AG10803 (cell line): ENCODE measurements at regions not wholly inside any gene's neighbourhood (a gene's known extent, or its start where the extent isn't known, plus 50 kb on each side); places are given as distances from the start of the nearest gene placed in this dataset.

ENCODE experiments used
- DNase-seq: peaks from one replicate; pipeline ENCODE4 v3.0.0; 2010; ENCODE audit warnings: low read depth
- H3K4me3 ChIP-seq: 2 replicates; pipeline ENCODE4 v1.5.1; 2011; ENCODE audit warnings: mild to moderate bottlenecking, low read length, control low read depth
- CTCF ChIP-seq: conservative IDR thresholded peaks from 2 replicates; pipeline ENCODE4 v1.5.1; 2011; ENCODE audit warnings: mild to moderate bottlenecking, low read length, control low read depth, inconsistent platforms

DNA sequence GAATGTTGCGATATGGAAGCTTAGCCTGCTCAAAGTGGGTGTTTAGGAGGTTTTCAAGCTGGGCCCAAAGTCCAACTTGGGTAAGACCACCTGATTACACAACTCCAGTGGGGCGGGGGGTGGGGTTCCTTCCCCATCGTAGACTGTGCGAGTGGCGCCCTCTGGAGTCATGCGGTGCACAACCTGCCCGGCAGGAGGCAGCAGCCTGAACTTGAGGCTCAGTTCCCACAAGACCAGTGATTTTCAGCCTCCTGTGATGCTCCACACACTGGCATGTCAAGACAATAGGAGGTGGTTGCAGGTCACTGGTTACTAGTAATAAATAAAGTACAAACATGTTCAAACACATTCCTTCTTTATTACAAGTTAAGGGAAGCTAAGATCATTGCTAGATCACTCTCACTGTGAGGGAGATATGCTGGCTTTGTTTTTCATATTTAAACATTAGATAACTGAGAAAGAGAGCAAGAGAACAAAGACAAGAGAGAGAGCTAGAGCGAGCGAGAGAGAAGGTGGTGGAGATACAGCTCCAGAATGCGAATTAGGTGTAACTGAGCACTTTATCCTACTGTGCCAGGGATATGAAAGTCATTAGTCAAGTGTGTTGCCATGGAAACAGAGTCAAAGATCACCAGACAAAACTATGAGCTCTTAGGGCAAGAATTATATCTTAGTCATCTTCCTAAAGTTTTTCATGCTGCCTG, 97.4 kb upstream of the BMPER start:
- DNase-seq: peak; percentile 85
- H3K4me3 ChIP-seq: no peak overlapping the region
- TF ChIP-seq CTCF: peak; percentile 52

- H3K4me3 ChIP-seq: no peak overlapping the region
- no peak for TF ChIP-seq CTCF
- DNase-seq: no peak
These were observed 96.1 kb upstream of the BMPER start for GRCh38 chr7:33809228-33809627.

DNA sequence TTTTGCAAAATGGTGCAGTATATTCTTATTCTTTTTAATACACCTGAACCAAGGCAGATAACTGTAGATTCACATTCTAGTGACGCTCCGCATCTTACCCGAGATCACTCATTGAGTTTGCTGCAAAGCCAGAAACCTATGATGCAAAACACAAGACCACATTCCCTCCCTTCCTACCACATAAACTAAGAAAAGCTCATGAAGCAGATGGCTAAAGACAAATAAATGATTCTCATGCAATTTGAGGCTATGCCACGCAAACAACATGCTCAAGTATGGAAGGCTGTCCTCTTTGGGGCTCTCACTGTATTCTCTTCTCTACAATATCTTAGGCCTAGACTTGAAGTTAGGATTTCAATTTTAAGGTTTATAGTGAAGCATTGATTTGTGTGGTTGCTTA, 95.0 kb upstream of the BMPER start:
- DNase-seq: no peak
- no peak for TF ChIP-seq CTCF
- no peak overlapping the region for H3K4me3 ChIP-seq

DNA sequence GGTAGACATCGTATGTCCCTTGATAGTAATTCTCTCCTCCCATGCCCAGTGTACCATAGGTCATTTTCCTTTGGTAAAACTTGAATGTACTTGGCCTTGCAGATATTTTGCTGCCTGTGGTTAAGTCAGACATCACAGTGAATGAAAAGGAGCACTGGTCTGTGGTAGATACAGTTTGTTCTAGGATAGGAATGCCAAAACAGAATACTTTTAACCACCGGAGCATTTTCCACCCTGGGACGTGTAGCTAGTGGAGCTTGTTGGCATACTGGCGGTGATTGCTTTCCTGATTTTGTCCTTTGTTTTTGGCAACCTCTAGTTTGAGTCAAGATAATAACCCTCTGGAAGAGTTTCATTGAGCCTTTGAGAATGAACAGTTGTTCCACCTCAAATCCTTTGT, 92.0 kb upstream of the BMPER start:
- DNase-seq: peak; percentile 44
- H3K4me3 ChIP-seq: no peak overlapping the region
- TF ChIP-seq CTCF: no peak

DNA sequence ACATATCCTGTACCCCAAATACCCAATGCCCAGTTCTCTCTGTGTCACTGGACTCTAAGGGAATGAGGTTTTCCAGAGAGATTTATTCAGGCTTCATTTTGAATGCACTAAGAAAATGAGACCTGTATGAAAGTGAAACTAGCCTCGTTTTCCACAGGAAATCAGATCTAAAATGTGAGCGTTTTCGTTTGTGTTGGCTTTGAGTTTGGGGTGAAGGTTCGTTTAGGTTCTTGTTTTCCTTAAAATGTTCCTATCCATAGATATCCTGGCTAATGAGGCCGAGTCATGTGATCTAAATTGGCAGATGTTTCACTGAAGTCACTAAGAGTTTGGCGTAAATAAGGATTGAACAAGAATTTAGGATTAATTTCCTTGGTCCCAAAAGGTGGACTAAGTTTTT, 90.9 kb upstream of the BMPER start:
- H3K4me3 ChIP-seq: no peak overlapping the region
- TF ChIP-seq CTCF: no peak
- no peak for DNase-seq

GRCh38 chr7:33814936-33815335, 90.4 kb upstream of the BMPER start:
- no peak for TF ChIP-seq CTCF
- H3K4me3 ChIP-seq: no peak overlapping the region
- DNase-seq: no peak

DNA sequence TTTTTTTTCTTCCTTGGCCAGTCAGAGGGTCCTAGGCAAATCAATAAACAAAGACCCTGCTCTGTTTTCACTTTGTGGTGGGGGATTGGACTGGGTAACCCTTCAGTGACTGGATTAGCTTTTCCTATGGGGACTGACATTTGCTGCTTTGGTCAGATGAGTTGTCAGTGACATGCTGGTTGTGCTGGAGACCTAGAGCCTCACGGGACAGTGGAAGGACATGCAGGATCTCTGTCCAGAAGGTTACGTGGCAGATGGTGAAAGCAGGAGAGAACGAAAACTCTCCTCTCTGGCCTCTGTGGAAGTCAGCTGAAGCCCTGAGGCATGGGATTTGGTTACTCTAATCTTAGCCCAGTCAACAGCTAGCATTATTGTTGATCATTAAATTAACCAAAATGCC, 90.0 kb upstream of the BMPER start:
- TF ChIP-seq CTCF: no peak
- no peak overlapping the region for H3K4me3 ChIP-seq
- no peak for DNase-seq
